PFSK-1 (cell line): ENCODE measurements at regions not wholly inside any gene's neighbourhood (a gene's known extent, or its start where the extent isn't known, plus 50 kb on each side); places are given as distances from the start of the nearest gene placed in this dataset.

Source experiments
- POLR2AphosphoS5 ChIP-seq: IDR thresholded peaks from 2 replicates; pipeline ENCODE4 v1.6.1; 2012; ENCODE audit warnings: low read depth, mild to moderate bottlenecking, control low read depth, low read length, moderate library complexity
- REST ChIP-seq, 2 experiments: IDR thresholded peaks; 2 replicates each; pipeline versions ENCODE4 v1.6.1 to v1.8.0; 2011 to 2012; ENCODE audit warnings: low read depth in 2 of 2, low read length in 2 of 2, control low read depth in 1 of 2, inconsistent platforms in 1 of 2, mild to moderate bottlenecking in 1 of 2, moderate library complexity in 1 of 2; ENCODE audit not compliant: insufficient read depth in 1 of 2
- SIN3A ChIP-seq: IDR thresholded peaks from 2 replicates; pipeline ENCODE4 v1.6.1; 2012; ENCODE audit warnings: mild to moderate bottlenecking, low read length, moderate library complexity, borderline replicate concordance; ENCODE audit not compliant: insufficient read depth
- TAF1 ChIP-seq: IDR thresholded peaks from 2 replicates; pipeline ENCODE4 v1.6.1; 2012; ENCODE audit warnings: low read length, control low read depth, borderline replicate concordance; ENCODE audit not compliant: insufficient read depth

- no peak for TF ChIP-seq SIN3A
- no peak for TF ChIP-seq POLR2AphosphoS5
- TF ChIP-seq REST (IDR thresholded peaks at IDR 0.05; ENCODE audit: insufficient read depth in 1 of 2, low read depth in 2 of 2, low read length in 2 of 2), result no peak
- TF ChIP-seq TAF1, result no peak
Measured at GRCh38 chr11:23673366-23673765, 813.1 kb upstream of the CCDC179 start.
